Heart left ventricle (tissue), 16 donors: ENCODE measurements at regions not wholly inside any gene's neighbourhood (a gene's known extent, or its start where the extent isn't known, plus 50 kb on each side); places are given as distances from the start of the nearest gene placed in this dataset.

ENCODE experiments used
- ATAC-seq, 4 donors: fragments of 200-7000 bp; cut with Tn5 transposase; one replicate each; pipeline ENCODE4 v1.9.1; 2020 to 2022; ENCODE audit warnings: moderate library complexity in 4 of 4, mild to moderate bottlenecking in 3 of 4, moderate number of reproducible peaks in 1 of 4
- DNase-seq, 5 donors: peaks; one replicate each; pipeline ENCODE4 v3.0.0-alpha.2; 2020
- H3K27ac ChIP-seq, 12 donors: fragments of 200-600 bp; sonication (generic) in 4 of 12; one replicate each; pipeline versions ENCODE4 v1.5.0 to v1.8.0; 2016 to 2022; ENCODE audit warnings: mild to moderate bottlenecking in 2 of 12
- H3K27me3 ChIP-seq, 9 donors: fragments of 200-600 bp; sonication (generic) in 2 of 9; one replicate each; pipeline versions ENCODE4 v1.5.1 to v1.8.0; 2016 to 2022; ENCODE audit warnings: mild to moderate bottlenecking in 3 of 9
- H3K36me3 ChIP-seq, 9 donors: fragments of 200-600 bp; sonication (generic) in 2 of 9; one replicate each; pipeline versions ENCODE4 v1.5.0 to v1.8.0; 2018 to 2022; ENCODE audit warnings: mild to moderate bottlenecking in 2 of 9
- H3K4me1 ChIP-seq, 12 donors: fragments of 200-600 bp; sonication (generic) in 4 of 12; one replicate each; pipeline versions ENCODE4 v1.5.0 to v1.8.0; 2016 to 2022; ENCODE audit warnings: mild to moderate bottlenecking in 3 of 12
- H3K4me3 ChIP-seq, 12 donors: fragments of 200-600 bp; sonication (generic) in 4 of 12; one replicate each; pipeline versions ENCODE4 v1.5.0 to v1.8.0; 2017 to 2022; ENCODE audit warnings: mild to moderate bottlenecking in 9 of 12, moderate library complexity in 4 of 12
- H3K9me3 ChIP-seq, 12 donors: fragments of 200-600 bp; sonication (generic) in 4 of 12; one replicate each; pipeline versions ENCODE4 v1.5.0 to v1.8.0; 2016 to 2022; ENCODE audit warnings: mild to moderate bottlenecking in 1 of 12
- POLR2A ChIP-seq, 2 donors: fragments of 450-650 bp; IDR thresholded peaks; one replicate each; pipeline ENCODE4 v1.6.1; 2017; ENCODE audit warnings: antibody characterized with exemption in 2 of 2, mild to moderate bottlenecking in 2 of 2, moderate library complexity in 2 of 2
- WGBS, 4 donors: extraction: QIAGEN DNeasy Blood & Tissue Kit in 2 of 4; methylation state at CpG; one replicate each; pipeline versions ENCODE4 v1.1.5 to v1.1.7; 2013 to 2018; 5-methylcytosine and 5-hydroxymethylcytosine counted together
- intact Hi-C, 10 donors: fragments of 100-400 bp; cut with DNase I; formaldehyde crosslinking; loops; one replicate each; pipeline versions ENCODE4 v1.11.1 to v1.14.2; 2022
- TF ChIP-seq, protein P1 (sequence below), 12 donors: fragments of 200-600 bp; sonication (generic) in 4 of 12; IDR thresholded peaks; one replicate each; pipeline versions ENCODE4 v1.5.0 to v1.8.0; 2018 to 2022; ENCODE audit warnings: antibody characterized with exemption in 12 of 12, mild to moderate bottlenecking in 5 of 12
- donor health status: ischemic (EF 13 %, LVEDD 7.1; RV severe dilation, severe dysfunction).
- donor health status: healthy with polysubstance abuse.
- donor health status: DM: no; HTN: yes; CAD: no.
- donor health status: DM: no; HTN: no; CAD: no.
- donor health status: ischemic (EF 25% LVEDD 6.9; RV normal size, moderate dysfunction).
- donor health status: ischemic (EF 25% LVEDD 5.7; RV mildly dilated, moderate dysfunction).
- donor health status: healthy.
- donor health status: DM: yes; HTN: yes; CAD: no.
- donor health status: ischemic (EF 35%, LVEDD 5.7; RV mildly dilated, moderate dysfunction).
- donor health status: nonischemic (EF 11% LVEDD 7.7; RV severe dilation, severe dysfunction).
- donor health status: DM: yes; HTN: yes; CAD: no.
- donor health status: PGD.
- donor health status: ischemic (EF 29% LVEDD 5.4; RV normal size, mild dysfunction).
- donor health status: nonischemic (EF 23%, LVEDD 6.1; RV moderate dilation, normal function).

DNA sequence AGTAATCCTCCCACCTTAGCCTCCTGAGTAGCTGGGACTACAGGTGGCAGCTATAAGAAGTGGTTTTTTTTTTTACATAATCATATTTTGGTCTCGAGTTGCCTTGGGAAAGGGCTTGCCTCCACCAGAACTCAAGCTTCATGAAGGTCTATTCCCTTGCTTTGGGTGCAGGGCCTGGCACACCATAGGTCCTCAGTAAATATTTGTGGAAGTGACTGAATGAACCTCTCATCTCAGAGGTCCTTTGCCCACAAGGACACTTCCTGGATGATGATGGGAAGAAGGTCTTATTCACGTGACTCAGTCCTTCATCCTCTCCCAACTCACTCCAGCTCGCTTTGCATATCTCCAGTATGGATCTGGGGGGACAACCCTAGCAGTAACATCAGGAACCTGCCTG is 114.0 kb upstream of the MED13L start:
- ATAC-seq: no peak
- peaks cover 0 to 14% (median 6%) of the 10 kb centered on the region in 12 donors for H3K9me3 ChIP-seq
- intact Hi-C loops: no loop called here
- TF ChIP-seq, protein P1, sequence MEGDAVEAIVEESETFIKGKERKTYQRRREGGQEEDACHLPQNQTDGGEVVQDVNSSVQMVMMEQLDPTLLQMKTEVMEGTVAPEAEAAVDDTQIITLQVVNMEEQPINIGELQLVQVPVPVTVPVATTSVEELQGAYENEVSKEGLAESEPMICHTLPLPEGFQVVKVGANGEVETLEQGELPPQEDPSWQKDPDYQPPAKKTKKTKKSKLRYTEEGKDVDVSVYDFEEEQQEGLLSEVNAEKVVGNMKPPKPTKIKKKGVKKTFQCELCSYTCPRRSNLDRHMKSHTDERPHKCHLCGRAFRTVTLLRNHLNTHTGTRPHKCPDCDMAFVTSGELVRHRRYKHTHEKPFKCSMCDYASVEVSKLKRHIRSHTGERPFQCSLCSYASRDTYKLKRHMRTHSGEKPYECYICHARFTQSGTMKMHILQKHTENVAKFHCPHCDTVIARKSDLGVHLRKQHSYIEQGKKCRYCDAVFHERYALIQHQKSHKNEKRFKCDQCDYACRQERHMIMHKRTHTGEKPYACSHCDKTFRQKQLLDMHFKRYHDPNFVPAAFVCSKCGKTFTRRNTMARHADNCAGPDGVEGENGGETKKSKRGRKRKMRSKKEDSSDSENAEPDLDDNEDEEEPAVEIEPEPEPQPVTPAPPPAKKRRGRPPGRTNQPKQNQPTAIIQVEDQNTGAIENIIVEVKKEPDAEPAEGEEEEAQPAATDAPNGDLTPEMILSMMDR (IDR thresholded peaks at IDR 0.05): no peak
- TF ChIP-seq POLR2A (IDR thresholded peaks at IDR 0.05): no peak
- H3K27ac ChIP-seq: no peak overlapping the region
- WGBS, 4 donors: 93 to 97% (median 95%) methylated on average over 3 of the region's 3 CpGs
- H3K36me3 ChIP-seq: no peaks in the 10 kb centered on the region
- H3K4me3 ChIP-seq: no peak overlapping the region
- peak in 1 of 5 donors; percentile 5 for DNase-seq
- no peaks in the 10 kb centered on the region for H3K27me3 ChIP-seq
- H3K4me1 ChIP-seq: no peaks in the 10 kb centered on the region

DNA sequence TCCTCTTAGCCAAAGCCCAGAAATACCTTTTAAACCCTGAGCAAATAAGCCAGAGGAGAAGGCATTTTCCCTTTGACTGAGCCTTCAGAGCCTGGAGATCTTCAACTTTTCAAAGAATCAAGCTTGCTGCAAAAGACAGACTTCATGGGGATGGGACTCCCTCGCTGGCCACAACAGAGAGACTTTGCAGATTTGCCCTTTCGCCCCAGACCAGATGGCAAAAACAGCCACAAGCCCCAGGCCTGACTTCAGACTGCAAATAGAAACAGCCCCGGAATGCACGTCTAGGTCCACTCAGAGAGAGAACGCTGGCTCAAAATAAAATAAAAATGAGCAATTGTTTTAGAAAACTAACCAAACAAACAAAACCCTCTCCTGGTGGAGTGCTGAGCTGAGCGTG is 114.6 kb upstream of the MED13L start:
- no peaks in the 10 kb centered on the region for H3K27me3 ChIP-seq
- intact Hi-C loops: no loop called here
- no peak overlapping the region for H3K4me3 ChIP-seq
- no peaks in the 10 kb centered on the region for H3K4me1 ChIP-seq
- no peak for ATAC-seq
- no peaks in the 10 kb centered on the region for H3K36me3 ChIP-seq
- peaks cover 0 to 14% (median 6%) of the 10 kb centered on the region in 12 donors for H3K9me3 ChIP-seq
- TF ChIP-seq POLR2A (IDR thresholded peaks at IDR 0.05): no peak
- TF ChIP-seq, protein P1 (IDR thresholded peaks at IDR 0.05): no peak
- H3K27ac ChIP-seq: no peak overlapping the region
- DNase-seq: peak in 1 of 5 donors; percentile 2
- WGBS, 4 donors: 78 to 87% (median 81%) methylated on average over 6 of the region's 6 CpGs

DNA sequence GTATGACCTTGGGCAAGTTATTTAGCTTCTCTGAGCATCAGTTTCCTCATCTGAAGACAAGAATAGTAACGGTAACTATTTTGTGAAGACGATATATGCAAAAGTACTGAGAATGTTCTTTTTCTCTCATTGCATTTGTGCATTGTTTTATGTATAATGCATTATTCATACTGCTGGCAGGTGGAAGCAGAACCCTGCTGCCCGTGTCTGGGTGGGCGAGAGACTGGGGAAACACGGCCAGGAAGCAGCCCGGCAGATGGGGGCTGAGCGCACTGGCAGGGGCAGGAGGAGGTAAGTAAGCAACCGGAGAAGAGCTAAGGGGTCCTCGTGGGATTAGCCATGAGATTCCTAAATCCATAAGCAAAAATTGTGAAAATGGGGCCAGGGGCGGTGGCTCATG is 115.8 kb upstream of the MED13L start:
- TF ChIP-seq POLR2A (IDR thresholded peaks at IDR 0.05): no peak
- TF ChIP-seq, protein P1 (IDR thresholded peaks at IDR 0.05): no peak
- Histone ChIP-seq H3K27me3 (no peaks in the 10 kb centered on the region), H3K4me3 (no peak overlapping the region), H3K4me1 (no peaks in the 10 kb centered on the region), H3K9me3 (peaks cover 0 to 18% (median 6%) of the 10 kb centered on the region in 12 donors), H3K36me3 (no peaks in the 10 kb centered on the region), H3K27ac (no peak overlapping the region)
- WGBS, 4 donors: 68 to 81% (median 72%) methylated on average over 10 of the region's 10 CpGs
- DNase-seq: peak in 1 of 5 donors; percentile 2
- intact Hi-C loops: no loop called here
- no peak for ATAC-seq

DNA sequence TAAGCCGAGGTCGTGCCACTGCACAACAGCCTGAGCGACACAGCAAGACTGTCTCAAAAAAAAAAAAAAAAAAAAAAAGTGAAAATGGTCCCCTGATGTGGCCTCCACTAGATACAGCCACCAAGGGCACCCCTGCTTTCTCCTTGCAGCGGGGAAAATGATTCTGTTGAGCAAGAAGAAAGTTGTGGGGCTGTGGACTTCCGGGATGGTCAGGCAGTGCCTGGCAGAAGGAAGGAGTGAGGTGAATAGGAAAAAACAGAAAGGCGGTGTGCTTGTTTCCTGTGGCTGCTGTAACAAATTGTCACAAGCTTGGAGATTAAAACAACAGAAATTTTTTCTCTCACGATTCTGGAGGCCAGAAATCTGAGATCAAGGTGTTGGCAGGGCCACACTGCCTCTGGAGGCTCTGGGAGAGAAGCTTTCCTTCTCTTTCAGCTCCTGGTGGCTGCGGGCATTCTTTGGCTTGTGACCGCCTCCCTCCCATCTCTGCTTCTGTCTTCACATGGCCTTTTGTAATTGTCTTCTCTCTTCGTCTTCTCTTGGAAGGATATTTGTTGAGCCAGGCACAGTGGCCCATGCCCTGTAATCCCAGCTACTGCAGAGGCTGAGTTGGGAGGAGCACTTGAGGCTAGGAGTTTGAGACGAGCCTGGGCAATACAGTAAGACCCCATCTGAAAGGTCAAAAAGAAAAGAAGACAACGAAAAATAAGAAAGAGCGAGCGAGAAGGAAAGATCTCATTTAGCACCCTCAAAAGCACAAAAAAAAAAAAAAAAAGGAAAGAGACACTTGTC is 116.6 kb upstream of the MED13L start:
- WGBS, 4 donors: 84 to 89% (median 88%) methylated on average over 14 of the region's 14 CpGs
- H3K4me1 ChIP-seq: no peaks in the 10 kb centered on the region
- no peak overlapping the region for H3K27ac ChIP-seq
- TF ChIP-seq, protein P1 (IDR thresholded peaks at IDR 0.05): no peak
- TF ChIP-seq POLR2A (IDR thresholded peaks at IDR 0.05): no peak
- H3K9me3 ChIP-seq: peaks cover 0 to 26% (median 10%) of the 10 kb centered on the region in 12 donors
- DNase-seq (peak in 1 of 5 donors; percentile 4), ATAC-seq (no peak)
- no peak overlapping the region for H3K4me3 ChIP-seq
- H3K36me3 ChIP-seq: no peaks in the 10 kb centered on the region
- intact Hi-C loops: no loop called here
- H3K27me3 ChIP-seq: no peaks in the 10 kb centered on the region
